ENCODE measurements at regions not wholly inside any gene's neighbourhood (a gene's known extent, or its start where the extent isn't known, plus 50 kb on each side); places are given as distances from the start of the nearest gene placed in this dataset.

DNA sequence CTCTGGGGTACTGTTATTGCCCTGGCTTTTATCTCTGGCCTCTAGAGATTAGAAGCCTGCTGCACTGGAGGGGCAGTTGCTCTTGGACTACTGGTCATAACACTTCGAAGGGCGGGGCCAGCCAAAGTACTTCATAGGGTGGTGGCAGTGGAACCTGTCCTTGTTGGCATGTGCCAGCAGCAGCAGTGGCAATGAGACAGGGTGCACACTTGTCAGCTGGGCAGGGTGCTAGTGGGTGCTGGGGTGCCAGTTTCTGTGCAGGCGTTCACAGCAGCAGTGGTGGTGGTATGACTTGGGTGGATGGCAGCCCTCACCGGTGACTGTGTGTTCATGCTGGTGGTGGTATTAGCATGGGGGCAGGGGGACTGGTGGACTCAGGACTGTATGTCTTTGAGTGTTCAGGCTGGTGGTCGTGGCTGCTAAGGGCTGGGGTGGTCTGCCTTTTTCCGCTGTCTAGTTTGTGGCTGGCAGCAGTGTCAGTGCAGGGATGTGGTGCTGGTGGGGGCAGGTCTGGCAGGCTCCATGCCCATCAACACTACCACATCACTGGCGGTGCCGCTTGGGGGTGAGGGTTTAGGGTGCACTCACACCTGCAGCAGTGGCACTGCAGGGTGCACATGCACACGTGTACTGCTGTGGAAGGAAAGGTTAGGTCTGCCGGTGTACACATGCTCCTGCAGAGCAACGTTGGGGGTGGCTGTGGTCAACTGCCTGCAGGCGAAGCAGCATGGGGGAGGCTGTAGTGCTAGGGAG lies 176.1 kb upstream of the CDC14C start (continued):
- TF ChIP-seq, protein P1, sequence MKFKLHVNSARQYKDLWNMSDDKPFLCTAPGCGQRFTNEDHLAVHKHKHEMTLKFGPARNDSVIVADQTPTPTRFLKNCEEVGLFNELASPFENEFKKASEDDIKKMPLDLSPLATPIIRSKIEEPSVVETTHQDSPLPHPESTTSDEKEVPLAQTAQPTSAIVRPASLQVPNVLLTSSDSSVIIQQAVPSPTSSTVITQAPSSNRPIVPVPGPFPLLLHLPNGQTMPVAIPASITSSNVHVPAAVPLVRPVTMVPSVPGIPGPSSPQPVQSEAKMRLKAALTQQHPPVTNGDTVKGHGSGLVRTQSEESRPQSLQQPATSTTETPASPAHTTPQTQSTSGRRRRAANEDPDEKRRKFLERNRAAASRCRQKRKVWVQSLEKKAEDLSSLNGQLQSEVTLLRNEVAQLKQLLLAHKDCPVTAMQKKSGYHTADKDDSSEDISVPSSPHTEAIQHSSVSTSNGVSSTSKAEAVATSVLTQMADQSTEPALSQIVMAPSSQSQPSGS (IDR thresholded peaks at IDR 0.05; ENCODE audit: low read length): no peak
- TF ChIP-seq JUND (IDR thresholded peaks at IDR 0.05; ENCODE audit: low read length) (no peak), EP300 (IDR thresholded peaks at IDR 0.05; ENCODE audit: borderline replicate concordance in 1 of 2, low read depth in 2 of 2, low read length in 2 of 2) (no peak), JUN (IDR thresholded peaks at IDR 0.05; ENCODE audit: low read depth, low read length) (no peak), TEAD4 (IDR thresholded peaks at IDR 0.05; ENCODE audit: low read depth, low read length) (no peak), EGR1 (IDR thresholded peaks at IDR 0.05; ENCODE audit: borderline replicate concordance, low read depth, low read length) (no peak), RAD21 (IDR thresholded peaks at IDR 0.05 in 1 of 2, conservative IDR thresholded peaks at IDR 0.05 in 1 of 2; ENCODE audit: low read depth in 2 of 2, low read length in 2 of 2) (no peak)
